Liver (tissue), 3 donors: ENCODE measurements at regions not wholly inside any gene's neighbourhood (a gene's known extent, or its start where the extent isn't known, plus 50 kb on each side); places are given as distances from the start of the nearest gene placed in this dataset.

Experiments
- ATF3 ChIP-seq: IDR thresholded peaks from 2 replicates; pipeline ENCODE4 v1.6.1; 2016; ENCODE audit warnings: antibody characterized with exemption
- CTCF ChIP-seq: fragments of 150-350 bp; IDR thresholded peaks from 2 replicates; pipeline ENCODE4 v1.5.1; 2017; ENCODE audit warnings: improper control_type of control experiment, low read depth, low read length; ENCODE audit not compliant: missing input control
- FOXA1 ChIP-seq: IDR thresholded peaks from 2 replicates; pipeline ENCODE4 v1.6.1; 2016; ENCODE audit warnings: antibody characterized with exemption
- GABPA ChIP-seq, 2 donors: IDR thresholded peaks in 1 of 2; conservative IDR thresholded peaks in 1 of 2; 2 replicates each; pipeline ENCODE4 v1.6.1; 2016; ENCODE audit warnings: antibody characterized with exemption in 2 of 2, mild to moderate bottlenecking in 1 of 2, moderate library complexity in 1 of 2
- MAX ChIP-seq: IDR thresholded peaks from 2 replicates; pipeline ENCODE4 v1.6.1; 2016; ENCODE audit warnings: antibody characterized with exemption
- REST ChIP-seq: IDR thresholded peaks from 2 replicates; pipeline ENCODE4 v1.6.1; 2016; ENCODE audit warnings: antibody characterized with exemption, mild to moderate bottlenecking
- SP1 ChIP-seq: IDR thresholded peaks from 2 replicates; pipeline ENCODE4 v1.6.1; 2018; ENCODE audit warnings: antibody characterized with exemption, mild to moderate bottlenecking
- TAF1 ChIP-seq: conservative IDR thresholded peaks from 2 replicates; pipeline ENCODE4 v1.6.1; 2016; ENCODE audit warnings: antibody characterized with exemption, mild to moderate bottlenecking
- YY1 ChIP-seq: IDR thresholded peaks from 2 replicates; pipeline ENCODE4 v1.6.1; 2016; ENCODE audit warnings: antibody characterized with exemption, mild to moderate bottlenecking
- ZBTB33 ChIP-seq: IDR thresholded peaks from 2 replicates; pipeline ENCODE4 v1.6.1; 2016; ENCODE audit warnings: antibody characterized with exemption
- donor health status: healthy.
- donor health status: healthy.

GRCh38 chr10:33550811-33551210, 216.3 kb upstream of the NRP1 start:
- TF ChIP-seq CTCF (no peak), FOXA1 (no peak), ATF3 (no peak), MAX (no peak), REST (no peak), SP1 (no peak), GABPA (IDR thresholded peaks at IDR 0.05 in 1 of 2, conservative IDR thresholded peaks at IDR 0.05 in 1 of 2) (no peak), TAF1 (no peak), YY1 (no peak), ZBTB33 (no peak)
